OCI-LY3 (cell line): ENCODE measurements at regions not wholly inside any gene's neighbourhood (a gene's known extent, or its start where the extent isn't known, plus 50 kb on each side); places are given as distances from the start of the nearest gene placed in this dataset.

Experiments used
- H2AFZ ChIP-seq: fragments of 200-600, 300-600 bp; shearing (Covaris generic); 2 replicates; pipeline ENCODE4 v1.6.0; 2014; ENCODE audit warnings: antibody characterized with exemption, low read depth, low read length
- H3K27ac ChIP-seq: fragments of 200-600, 300-600 bp; sonication (generic); 2 replicates; pipeline ENCODE4 v1.5.1; 2014; ENCODE audit warnings: mild to moderate bottlenecking, low read length, moderate library complexity, mixed read lengths
- H3K27me3 ChIP-seq: fragments of 200-600, 300-600 bp; sonication (generic); 2 replicates; pipeline ENCODE4 v1.6.1; 2014; ENCODE audit warnings: low read depth, low read length, mixed read lengths
- H3K36me3 ChIP-seq: fragments of 200-600, 300-600 bp; sonication (generic); replicated peaks from 2 replicates; pipeline ENCODE3; 2014; ENCODE audit warnings: low read depth, low read length, mixed read lengths
- H3K4me1 ChIP-seq: fragments of 300-600, 200-600 bp; sonication (generic); 2 replicates; pipeline ENCODE4 v1.6.1; 2014; ENCODE audit warnings: low read length, mixed read lengths
- H3K4me2 ChIP-seq: fragments of 200-600, 300-600 bp; sonication (generic); 2 replicates; pipeline ENCODE4 v1.6.1; 2014; ENCODE audit warnings: low read length, mixed read lengths
- H3K4me3 ChIP-seq: fragments of 300-600, 200-600 bp; sonication (generic); 2 replicates; pipeline ENCODE4 v1.5.1; 2014; ENCODE audit warnings: antibody characterized with exemption, mild to moderate bottlenecking, low read length, moderate library complexity
- H3K79me2 ChIP-seq: fragments of 300-600, 200-600 bp; shearing (Covaris generic); 2 replicates; pipeline ENCODE4 v1.6.1; 2014; ENCODE audit warnings: mild to moderate bottlenecking, low read length, mixed read lengths
- H3K9ac ChIP-seq: fragments of 300-600, 200-600 bp; shearing (Covaris generic); 2 replicates; pipeline ENCODE4 v1.6.0; 2014; ENCODE audit warnings: mild to moderate bottlenecking, low read length, moderate library complexity
- H3K9me3 ChIP-seq: fragments of 200-600, 300-600 bp; shearing (Covaris generic); 2 replicates; pipeline ENCODE4 v1.6.1; 2014; ENCODE audit warnings: low read length, mixed read lengths; ENCODE audit not compliant: insufficient read depth
- H4K20me1 ChIP-seq: fragments of 200-600, 300-600 bp; sonication (generic); 2 replicates; pipeline ENCODE4 v1.6.1; 2016; ENCODE audit warnings: low read length, mixed read lengths; ENCODE audit not compliant: insufficient read depth
- EZH2phosphoT487 ChIP-seq: fragments of 200-600 bp; shearing (Covaris generic); IDR thresholded peaks from 2 replicates; pipeline ENCODE4 v1.6.1; 2018; ENCODE audit warnings: antibody characterized with exemption, mixed run types, low read depth
- TF ChIP-seq, protein P1 (sequence below): fragments of 200-600, 300-600 bp; sonication (generic); IDR thresholded peaks from 2 replicates; pipeline ENCODE4 v1.5.1; 2014; ENCODE audit warnings: antibody characterized with exemption, low read length, low read depth

DNA sequence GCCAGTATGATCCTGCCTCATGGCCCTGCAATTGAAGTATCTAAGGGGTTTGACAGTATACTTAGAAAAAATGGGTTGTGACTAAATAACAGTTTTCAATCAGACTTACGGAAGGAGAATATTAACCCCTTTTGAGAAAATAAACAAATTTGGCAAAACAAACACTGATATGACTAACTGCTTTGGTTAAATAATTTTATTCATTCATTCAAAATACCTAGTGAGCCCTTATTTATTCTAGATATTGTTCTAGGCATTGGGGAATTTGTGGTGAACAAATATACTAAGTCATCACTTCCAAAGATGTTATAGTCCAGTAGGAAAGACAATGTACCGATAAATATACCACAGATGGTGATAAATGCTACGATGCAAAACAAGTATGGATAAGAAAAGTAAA, 358.7 kb downstream of the TGFB2 start:
- Histone ChIP-seq H2AFZ (no peak overlapping the region), H3K9me3 (no peaks in the 10 kb centered on the region), H4K20me1 (no peaks in the 10 kb centered on the region), H3K4me2 (no peak overlapping the region), H3K79me2 (no peaks in the 10 kb centered on the region), H3K9ac (no peak overlapping the region), H3K27ac (no peak overlapping the region), H3K4me1 (no peaks in the 10 kb centered on the region), H3K4me3 (no peak overlapping the region), H3K27me3 (0 out of 2 replicates have a peak, but pooled peaks cover 9% of the 10 kb centered on the region), H3K36me3 (no peaks in the 10 kb centered on the region)
- TF ChIP-seq, protein P1, sequence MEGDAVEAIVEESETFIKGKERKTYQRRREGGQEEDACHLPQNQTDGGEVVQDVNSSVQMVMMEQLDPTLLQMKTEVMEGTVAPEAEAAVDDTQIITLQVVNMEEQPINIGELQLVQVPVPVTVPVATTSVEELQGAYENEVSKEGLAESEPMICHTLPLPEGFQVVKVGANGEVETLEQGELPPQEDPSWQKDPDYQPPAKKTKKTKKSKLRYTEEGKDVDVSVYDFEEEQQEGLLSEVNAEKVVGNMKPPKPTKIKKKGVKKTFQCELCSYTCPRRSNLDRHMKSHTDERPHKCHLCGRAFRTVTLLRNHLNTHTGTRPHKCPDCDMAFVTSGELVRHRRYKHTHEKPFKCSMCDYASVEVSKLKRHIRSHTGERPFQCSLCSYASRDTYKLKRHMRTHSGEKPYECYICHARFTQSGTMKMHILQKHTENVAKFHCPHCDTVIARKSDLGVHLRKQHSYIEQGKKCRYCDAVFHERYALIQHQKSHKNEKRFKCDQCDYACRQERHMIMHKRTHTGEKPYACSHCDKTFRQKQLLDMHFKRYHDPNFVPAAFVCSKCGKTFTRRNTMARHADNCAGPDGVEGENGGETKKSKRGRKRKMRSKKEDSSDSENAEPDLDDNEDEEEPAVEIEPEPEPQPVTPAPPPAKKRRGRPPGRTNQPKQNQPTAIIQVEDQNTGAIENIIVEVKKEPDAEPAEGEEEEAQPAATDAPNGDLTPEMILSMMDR = no peak
- no peak for TF ChIP-seq EZH2phosphoT487

GRCh38 chr1:218705391-218705790, 360.3 kb downstream of the TGFB2 start:
- Histone ChIP-seq H3K27ac (no peak overlapping the region), H3K4me3 (no peak overlapping the region), H3K4me1 (no peaks in the 10 kb centered on the region), H3K4me2 (no peak overlapping the region), H3K9ac (no peak overlapping the region), H3K79me2 (no peaks in the 10 kb centered on the region), H3K36me3 (no peaks in the 10 kb centered on the region), H2AFZ (no peak overlapping the region), H3K9me3 (no peaks in the 10 kb centered on the region), H4K20me1 (no peaks in the 10 kb centered on the region), H3K27me3 (0 out of 2 replicates have a peak, but pooled peaks cover 9% of the 10 kb centered on the region)
- TF ChIP-seq EZH2phosphoT487 = no peak
- TF ChIP-seq, protein P1 = no peak

DNA sequence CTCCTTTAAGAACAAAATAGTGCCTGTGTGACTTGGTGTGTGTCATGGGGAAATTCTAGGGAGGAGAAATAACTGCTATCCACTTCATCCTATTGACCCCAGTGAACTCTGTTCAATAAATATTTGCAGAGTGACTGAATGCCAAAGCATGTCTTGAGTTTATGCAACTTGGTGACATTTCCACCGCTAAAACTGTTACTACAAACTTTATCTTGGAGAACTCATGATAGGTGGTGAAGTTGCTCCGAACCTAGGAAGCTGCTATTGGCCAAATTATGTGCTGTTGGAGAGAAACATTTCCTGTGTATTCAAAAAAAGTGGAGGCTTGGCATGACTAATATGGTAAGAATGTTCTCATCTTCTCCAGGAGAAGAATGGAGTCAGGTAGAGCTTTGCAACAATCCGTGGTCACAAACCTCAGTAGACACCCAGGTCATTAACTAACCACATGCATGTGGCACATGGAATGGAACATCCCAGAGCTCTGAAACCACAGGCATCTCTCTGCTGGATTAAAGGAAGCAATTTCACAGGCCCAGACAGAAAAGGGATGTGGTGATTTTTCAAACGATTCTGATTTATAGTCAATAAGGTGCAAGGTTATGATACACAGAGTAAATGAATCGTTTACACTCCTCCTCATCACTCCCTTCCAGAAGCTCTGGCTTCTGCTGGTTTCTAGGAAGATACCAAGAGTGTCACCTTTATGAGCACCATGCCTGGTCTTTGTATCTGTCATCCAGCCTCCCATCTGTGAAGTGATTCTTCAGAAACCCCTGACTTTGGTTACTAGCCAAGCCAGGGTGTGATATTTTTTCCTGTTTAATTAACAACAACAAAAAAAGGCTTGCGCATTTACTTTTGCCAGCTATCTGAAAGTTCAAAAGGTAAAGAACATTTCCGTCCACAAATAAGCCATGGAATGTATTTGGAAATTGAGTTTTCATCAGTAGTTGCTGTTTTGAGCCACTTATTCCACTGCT, 361.1 kb downstream of the TGFB2 start:
- Histone ChIP-seq H3K27me3 (0 out of 2 replicates have a peak, but pooled peaks cover 9% of the 10 kb centered on the region), H3K4me2 (no peak overlapping the region), H3K9me3 (no peaks in the 10 kb centered on the region), H3K36me3 (no peaks in the 10 kb centered on the region), H3K27ac (no peak overlapping the region), H3K4me3 (no peak overlapping the region), H3K4me1 (no peaks in the 10 kb centered on the region), H3K79me2 (no peaks in the 10 kb centered on the region), H2AFZ (no peak overlapping the region), H4K20me1 (no peaks in the 10 kb centered on the region), H3K9ac (no peak overlapping the region)
- TF ChIP-seq EZH2phosphoT487 = no peak
- TF ChIP-seq, protein P1 = no peak

GRCh38 chr1:218711001-218711400, 365.9 kb downstream of the TGFB2 start:
- Histone ChIP-seq H3K4me2 (no peak overlapping the region), H3K27me3 (no peaks in the 10 kb centered on the region), H3K4me3 (no peak overlapping the region), H3K4me1 (no peaks in the 10 kb centered on the region), H3K27ac (no peak overlapping the region), H3K9ac (no peak overlapping the region), H3K79me2 (no peaks in the 10 kb centered on the region), H3K9me3 (no peaks in the 10 kb centered on the region), H2AFZ (no peak overlapping the region), H4K20me1 (no peaks in the 10 kb centered on the region), H3K36me3 (no peaks in the 10 kb centered on the region)
- TF ChIP-seq, protein P1 = no peak
- no peak for TF ChIP-seq EZH2phosphoT487
